GM13977 (cell line): ENCODE measurements at regions not wholly inside any gene's neighbourhood (a gene's known extent, or its start where the extent isn't known, plus 50 kb on each side); places are given as distances from the start of the nearest gene placed in this dataset.

Experiments
- DNase-seq: peaks from one replicate; pipeline ENCODE4 v3.0.0; 2012; ENCODE audit warnings: low spot score
- CTCF ChIP-seq: IDR thresholded peaks from 2 replicates; pipeline ENCODE4 v1.5.1; 2012; ENCODE audit warnings: mild to moderate bottlenecking, control low read depth; ENCODE audit not compliant: insufficient read depth; ENCODE audit errors: extremely low read depth, missing control alignments
- in situ Hi-C: fragments of 300-500 bp; cut with MboI; formaldehyde crosslinking; loops from one replicate; pipeline ENCODE4 v1.12.0; 2022; ENCODE audit warnings: low sequenced_read_pairs, low pct_unique_long_range_greater_than_20kb, mixed read lengths, inconsistent platforms; ENCODE audit not compliant: unreplicated experiment

DNA sequence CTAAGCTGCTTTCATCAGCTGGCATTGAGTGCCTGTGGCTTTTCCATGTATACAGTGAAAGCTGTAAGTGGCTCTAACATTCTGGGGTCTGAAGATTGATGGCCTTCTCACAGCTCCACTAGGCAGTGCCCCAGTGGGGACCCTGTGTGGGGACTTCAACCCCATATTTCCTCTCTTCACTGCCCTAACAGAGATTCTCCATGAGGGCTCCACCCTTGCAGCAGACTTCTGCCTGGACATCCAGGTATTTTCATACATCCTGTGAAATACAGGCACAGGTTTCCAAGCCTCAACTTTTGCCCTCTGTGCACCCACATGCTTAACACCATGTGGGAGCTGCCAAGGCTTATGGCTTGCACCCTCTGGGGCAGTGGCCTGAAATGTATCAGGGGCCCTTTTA, 188.2 kb upstream of the SYT4 start:
- DNase-seq, result no peak
- in situ Hi-C loops, result no loop called here
- no peak for TF ChIP-seq CTCF

GRCh38 chr18:43471873-43472272, 194.6 kb upstream of the SYT4 start:
- no peak for DNase-seq
- in situ Hi-C loops, result no loop called here
- TF ChIP-seq CTCF, result no peak

DNA sequence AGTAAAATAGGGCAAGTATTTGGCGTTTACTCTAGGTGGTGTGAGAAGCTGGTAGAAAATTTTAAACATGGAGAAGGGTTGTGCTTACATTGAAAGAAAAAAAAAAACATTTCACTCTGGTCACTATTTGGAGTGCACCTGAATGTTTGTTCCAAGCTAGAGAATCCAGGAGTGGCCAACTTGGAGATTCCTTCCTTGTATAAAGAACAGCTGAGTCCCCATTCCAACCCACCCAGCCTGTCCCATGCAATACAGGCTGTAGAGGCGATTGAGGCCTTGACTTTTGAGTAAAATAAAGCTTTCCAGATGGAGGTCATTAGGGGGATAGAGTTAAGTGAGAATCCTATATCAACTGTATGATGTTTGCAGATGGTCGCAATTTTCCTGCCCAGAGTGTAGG, 203.8 kb upstream of the SYT4 start:
- no peak for DNase-seq
- in situ Hi-C loops, result no loop called here

GRCh38 chr18:43482136-43482535, 204.8 kb upstream of the SYT4 start:
- in situ Hi-C loops, result no loop called here
- no peak for DNase-seq
- TF ChIP-seq CTCF, result no peak

More for the DNA sequence above, 203.8 kb upstream of the SYT4 start:
- TF ChIP-seq CTCF, result no peak

DNA sequence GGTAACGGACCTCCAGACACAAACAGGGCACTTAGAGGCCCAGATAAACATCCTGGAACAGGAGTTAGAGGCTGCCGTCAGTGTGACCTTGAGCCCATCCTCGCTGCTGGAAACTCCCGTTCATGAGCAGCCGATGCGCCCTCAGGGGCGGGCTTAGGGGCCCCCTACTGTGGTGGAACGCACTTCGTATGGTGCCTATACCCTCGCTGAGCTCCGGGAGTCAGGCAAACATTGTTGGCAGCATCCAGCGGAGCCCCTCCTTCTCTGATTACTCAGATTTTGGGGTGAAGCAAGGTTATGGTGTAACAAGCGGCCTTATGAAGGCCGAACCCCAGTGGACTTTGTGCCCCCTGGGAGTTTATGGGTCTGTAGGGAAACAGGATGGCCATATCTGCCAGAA, 205.3 kb upstream of the SYT4 start:
- no peak for TF ChIP-seq CTCF
- no peak for DNase-seq
- in situ Hi-C loops, result no loop called here

GRCh38 chr18:43484710-43485109, 207.4 kb upstream of the SYT4 start:
- in situ Hi-C loops, result no loop called here
- TF ChIP-seq CTCF, result no peak
- no peak for DNase-seq

DNA sequence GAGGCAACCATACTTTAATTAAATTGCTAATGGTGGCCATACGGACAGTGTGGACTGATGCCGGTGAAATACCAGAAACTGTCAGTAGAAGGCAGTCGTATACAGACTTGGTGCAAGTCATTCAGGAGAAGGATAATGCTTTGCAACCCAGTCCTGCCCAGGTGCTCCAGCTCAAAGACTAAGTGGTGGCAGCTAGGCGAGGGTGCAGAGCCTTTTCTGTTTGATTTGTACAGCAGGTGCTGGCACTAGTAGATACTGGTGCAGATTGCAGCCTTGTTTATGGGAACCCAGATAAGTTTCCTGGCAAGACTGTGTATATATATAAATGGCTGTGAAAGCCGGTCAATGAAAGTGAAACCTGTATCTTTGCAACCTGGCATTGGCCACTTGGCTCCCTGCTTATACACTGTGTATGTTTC, 208.3 kb upstream of the SYT4 start:
- no peak for DNase-seq
- no peak for TF ChIP-seq CTCF
- in situ Hi-C loops, result no loop called here
